BJ (cell line): ENCODE measurements at regions not wholly inside any gene's neighbourhood (a gene's known extent, or its start where the extent isn't known, plus 50 kb on each side); places are given as distances from the start of the nearest gene placed in this dataset.

Experiments
- CTCF ChIA-PET: fragments of 350-600 bp; formaldehyde crosslinking; extraction: SDS; loops from one replicate; lab custom pipeline; 2021; ENCODE audit warnings: antibody characterized with exemption, inconsistent platforms; lab: Yijun Ruan, JAX
- POLR2A ChIA-PET: fragments of 300-600 bp; sonication (Branson Sonifier 250); formaldehyde crosslinking; extraction: SDS; loops from one replicate; lab custom pipeline; 2021; ENCODE audit warnings: antibody characterized with exemption; lab: Charles Lee
- DNase-seq: peaks from one replicate; pipeline ENCODE4 v3.0.0-alpha.2; 2011; ENCODE audit warnings: low read depth
- H3K27me3 ChIP-seq: 2 replicates; pipeline ENCODE4 v1.6.0; 2011; ENCODE audit warnings: low read length; ENCODE audit not compliant: control insufficient read depth, insufficient read depth
- H3K36me3 ChIP-seq: 2 replicates; pipeline ENCODE4 v1.5.1; 2011; ENCODE audit warnings: low read length; ENCODE audit not compliant: control insufficient read depth, insufficient read depth
- H3K4me3 ChIP-seq: 2 replicates; pipeline ENCODE4 v1.5.1; 2011; ENCODE audit warnings: low read depth, mild to moderate bottlenecking, control low read depth, low read length
- TF ChIP-seq, protein P1 (sequence below): IDR thresholded peaks from 2 replicates; pipeline ENCODE4 v1.5.1; 2011; ENCODE audit warnings: low read depth, mild to moderate bottlenecking, control low read depth, inconsistent platforms, low read length, moderate library complexity; ENCODE audit not compliant: insufficient read depth

DNA sequence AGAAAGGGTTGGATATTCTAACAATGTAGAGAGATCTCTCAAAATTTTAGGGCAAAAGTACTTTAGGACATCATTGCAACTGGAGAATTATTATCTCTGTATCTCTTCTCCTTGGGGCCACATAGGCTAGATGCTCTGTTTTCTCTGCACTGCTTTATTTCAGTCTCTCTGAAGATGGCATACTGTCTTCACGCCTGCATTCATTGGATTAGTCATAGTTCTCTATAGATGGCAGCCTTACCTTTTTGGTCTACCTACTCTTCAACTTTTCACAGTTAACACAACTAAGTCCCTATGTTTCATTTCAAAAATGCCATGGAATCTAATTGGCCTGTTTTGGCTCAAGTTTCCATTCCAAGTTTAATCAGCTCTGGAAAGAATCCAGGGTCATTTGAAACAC, 1623.3 kb upstream of the B3GALT2 start:
- Histone ChIP-seq H3K4me3 (no peak overlapping the region), H3K27me3 (no peaks in the 10 kb centered on the region), H3K36me3 (no peaks in the 10 kb centered on the region)
- DNase-seq: no peak
- TF ChIP-seq, protein P1, sequence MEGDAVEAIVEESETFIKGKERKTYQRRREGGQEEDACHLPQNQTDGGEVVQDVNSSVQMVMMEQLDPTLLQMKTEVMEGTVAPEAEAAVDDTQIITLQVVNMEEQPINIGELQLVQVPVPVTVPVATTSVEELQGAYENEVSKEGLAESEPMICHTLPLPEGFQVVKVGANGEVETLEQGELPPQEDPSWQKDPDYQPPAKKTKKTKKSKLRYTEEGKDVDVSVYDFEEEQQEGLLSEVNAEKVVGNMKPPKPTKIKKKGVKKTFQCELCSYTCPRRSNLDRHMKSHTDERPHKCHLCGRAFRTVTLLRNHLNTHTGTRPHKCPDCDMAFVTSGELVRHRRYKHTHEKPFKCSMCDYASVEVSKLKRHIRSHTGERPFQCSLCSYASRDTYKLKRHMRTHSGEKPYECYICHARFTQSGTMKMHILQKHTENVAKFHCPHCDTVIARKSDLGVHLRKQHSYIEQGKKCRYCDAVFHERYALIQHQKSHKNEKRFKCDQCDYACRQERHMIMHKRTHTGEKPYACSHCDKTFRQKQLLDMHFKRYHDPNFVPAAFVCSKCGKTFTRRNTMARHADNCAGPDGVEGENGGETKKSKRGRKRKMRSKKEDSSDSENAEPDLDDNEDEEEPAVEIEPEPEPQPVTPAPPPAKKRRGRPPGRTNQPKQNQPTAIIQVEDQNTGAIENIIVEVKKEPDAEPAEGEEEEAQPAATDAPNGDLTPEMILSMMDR: no peak
- ChIA-PET POLR2A (no interaction called here), CTCF (no interaction called here)

DNA sequence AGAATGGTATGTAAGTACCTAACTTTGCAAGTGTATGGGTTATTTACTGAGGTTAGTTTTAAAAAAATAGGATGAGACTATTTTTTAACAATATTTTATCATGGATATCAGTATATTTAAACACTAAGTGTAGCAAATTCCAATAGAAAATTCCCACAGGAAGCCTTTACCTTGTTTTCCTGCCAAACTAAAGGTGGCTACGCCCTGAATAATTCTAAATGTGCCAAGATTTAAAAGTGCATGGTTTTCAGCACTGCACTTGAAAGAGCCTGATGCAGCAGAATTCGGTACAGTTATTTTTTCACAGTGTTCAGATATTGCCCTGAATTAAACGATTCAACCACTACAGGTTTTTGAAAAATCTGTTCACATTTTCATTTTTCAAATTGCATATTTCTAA, 1622.8 kb upstream of the B3GALT2 start:
- no peak for DNase-seq
- POLR2A ChIA-PET: no interaction called here
- TF ChIP-seq, protein P1: no peak
- H3K4me3 ChIP-seq: no peak overlapping the region
- H3K27me3 ChIP-seq: no peaks in the 10 kb centered on the region
- no peaks in the 10 kb centered on the region for H3K36me3 ChIP-seq
- CTCF ChIA-PET: no interaction called here

DNA sequence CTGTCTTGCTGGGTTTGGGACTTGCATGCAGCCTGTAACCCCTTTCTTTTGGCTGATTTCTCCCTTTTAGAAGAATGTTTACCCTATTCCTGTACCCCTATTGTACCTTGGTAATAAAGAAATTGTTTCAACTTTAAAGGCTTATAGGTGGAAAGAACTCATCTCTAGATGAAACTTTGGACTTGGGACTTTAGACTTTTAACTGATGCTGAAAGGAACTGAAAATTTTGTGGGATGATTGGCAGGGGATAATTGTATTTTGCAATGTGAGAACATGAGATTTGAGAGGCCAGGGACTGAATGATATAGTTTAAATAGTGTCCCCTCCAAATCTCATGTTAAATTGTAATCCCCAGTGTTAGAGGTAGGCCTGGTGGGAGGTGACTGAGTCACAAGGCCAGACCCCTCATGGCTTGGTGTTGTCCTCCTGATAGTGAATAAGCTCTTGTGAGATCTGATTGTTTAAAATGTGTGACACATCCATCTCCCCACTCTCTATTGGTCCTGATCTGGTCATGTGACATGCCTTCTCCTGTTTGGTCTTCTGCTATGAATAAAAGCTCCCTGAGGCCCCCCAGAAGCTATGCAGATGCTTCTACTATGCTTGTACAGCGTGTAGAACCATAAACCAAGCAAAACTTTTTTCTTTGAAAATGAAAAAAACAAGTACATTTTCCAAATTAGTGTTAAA, 1621.3 kb upstream of the B3GALT2 start:
- no peaks in the 10 kb centered on the region for H3K27me3 ChIP-seq
- CTCF ChIA-PET: no interaction called here
- H3K36me3 ChIP-seq: no peaks in the 10 kb centered on the region
- POLR2A ChIA-PET: no interaction called here
- no peak overlapping the region for H3K4me3 ChIP-seq
- TF ChIP-seq, protein P1: no peak
- no peak for DNase-seq

DNA sequence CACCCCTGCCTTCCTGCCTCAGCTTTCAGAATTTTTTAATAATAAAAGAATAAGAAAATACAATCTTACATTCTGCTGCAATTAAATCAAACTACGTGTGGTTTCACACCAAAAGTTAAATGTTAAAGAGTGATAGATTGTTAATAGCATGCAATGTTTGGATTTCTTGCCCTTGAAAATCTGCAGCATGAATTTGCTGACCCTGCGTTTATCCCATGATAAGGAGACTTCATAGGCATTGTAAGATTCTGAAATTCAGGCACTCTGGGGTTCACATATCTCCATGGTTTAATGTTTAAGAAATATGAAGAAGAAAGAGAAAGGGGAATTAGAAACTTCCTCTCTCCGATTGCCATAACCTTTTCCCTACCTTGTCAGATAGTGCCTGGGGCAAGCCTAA, 1616.2 kb upstream of the B3GALT2 start:
- H3K4me3 ChIP-seq: no peak overlapping the region
- POLR2A ChIA-PET: no interaction called here
- DNase-seq: no peak
- CTCF ChIA-PET: no interaction called here
- H3K27me3 ChIP-seq: no peaks in the 10 kb centered on the region
- no peaks in the 10 kb centered on the region for H3K36me3 ChIP-seq
- TF ChIP-seq, protein P1: no peak

DNA sequence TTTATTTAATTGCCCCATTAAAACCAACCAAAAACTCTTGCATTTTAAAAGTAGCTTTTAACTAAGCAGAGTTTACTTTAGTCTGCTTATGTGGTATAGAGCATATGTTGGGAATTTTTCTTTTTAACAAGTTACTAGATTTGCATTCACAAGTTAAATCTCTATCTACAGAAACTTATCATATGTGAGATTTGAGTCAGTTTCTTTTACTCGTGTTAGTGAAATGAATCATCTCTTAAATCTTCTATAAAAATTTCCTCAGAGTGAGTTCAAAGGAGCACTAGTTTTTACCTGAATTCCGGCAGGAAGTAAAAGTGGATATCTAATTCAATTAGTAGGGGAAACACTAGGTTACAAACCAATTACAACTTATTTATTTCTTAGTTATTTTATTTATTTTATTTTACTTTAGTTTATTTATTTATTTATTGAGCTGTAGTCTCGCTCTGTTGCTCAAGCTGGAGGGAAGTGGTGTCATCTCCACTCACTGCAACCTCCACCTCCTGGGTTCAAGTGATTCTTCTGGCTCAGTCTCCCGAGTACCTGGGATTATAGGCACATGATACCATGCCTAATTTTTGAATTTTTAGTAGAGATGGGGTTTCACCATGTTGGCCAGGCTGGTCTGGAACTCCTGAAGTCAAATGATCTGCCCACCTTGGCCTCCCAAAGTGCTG, 1609.6 kb upstream of the B3GALT2 start:
- no peaks in the 10 kb centered on the region for H3K36me3 ChIP-seq
- no peak for DNase-seq
- no peak overlapping the region for H3K4me3 ChIP-seq
- CTCF ChIA-PET: no interaction called here
- POLR2A ChIA-PET: no interaction called here
- no peaks in the 10 kb centered on the region for H3K27me3 ChIP-seq
- TF ChIP-seq, protein P1: no peak
